HEK293T (cell line): ENCODE measurements at regions not wholly inside any gene's neighbourhood (a gene's known extent, or its start where the extent isn't known, plus 50 kb on each side); places are given as distances from the start of the nearest gene placed in this dataset.

Experiments
- ARNT ChIP-seq: fragments of 450-650 bp; IDR thresholded peaks from 2 replicates; pipeline ENCODE4 v1.6.1; 2017; ENCODE audit warnings: mild to moderate bottlenecking
- BHLHE40 ChIP-seq: fragments of 450-650 bp; IDR thresholded peaks from 2 replicates; pipeline ENCODE4 v1.6.1; 2016; ENCODE audit warnings: mild to moderate bottlenecking, moderate library complexity, borderline replicate concordance
- CTBP1 ChIP-seq: fragments of 450-650 bp; IDR thresholded peaks from 2 replicates; pipeline ENCODE4 v1.6.1; 2016; ENCODE audit warnings: borderline replicate concordance
- FOXM1 ChIP-seq: fragments of 450-650 bp; IDR thresholded peaks from 2 replicates; pipeline ENCODE4 v1.6.1; 2017; ENCODE audit warnings: mild to moderate bottlenecking, borderline replicate concordance
- LEF1 ChIP-seq: fragments of 450-650 bp; IDR thresholded peaks from 2 replicates; pipeline ENCODE4 v1.6.1; 2017; ENCODE audit warnings: mild to moderate bottlenecking, borderline replicate concordance
- NFRKB ChIP-seq: fragments of 450-650 bp; IDR thresholded peaks from 2 replicates; pipeline ENCODE4 v1.6.1; 2016; ENCODE audit warnings: mild to moderate bottlenecking, moderate library complexity
- SP1 ChIP-seq: fragments of 450-650 bp; IDR thresholded peaks from 2 replicates; pipeline ENCODE4 v1.6.1; 2017
- SUZ12 ChIP-seq: fragments of 450-650 bp; IDR thresholded peaks from 2 replicates; pipeline ENCODE4 v1.6.1; 2016; ENCODE audit warnings: mild to moderate bottlenecking
- TARDBP ChIP-seq: fragments of 450-650 bp; IDR thresholded peaks from 2 replicates; pipeline ENCODE4 v1.6.1; 2016
- ZNF384 ChIP-seq: fragments of 450-650 bp; IDR thresholded peaks from 2 replicates; pipeline ENCODE4 v1.6.1; 2016

GRCh38 chr7:153532326-153532725, 519.9 kb upstream of the DPP6 start:
- no peak for TF ChIP-seq ZNF384
- TF ChIP-seq NFRKB: no peak
- no peak for TF ChIP-seq BHLHE40
- TF ChIP-seq SP1: no peak
- no peak for TF ChIP-seq FOXM1
- TF ChIP-seq SUZ12: no peak
- no peak for TF ChIP-seq ARNT
- TF ChIP-seq LEF1: no peak
- TF ChIP-seq CTBP1: no peak
- no peak for TF ChIP-seq TARDBP
